ENCODE measurements at regions not wholly inside any gene's neighbourhood (a gene's known extent, or its start where the extent isn't known, plus 50 kb on each side); places are given as distances from the start of the nearest gene placed in this dataset.

- Histone ChIP-seq H3K9me3 (ENCODE audit: control insufficient read depth in 4 of 4, insufficient read depth in 3 of 4, low read length in 3 of 4) (peaks cover 0 to 5% (median 0%) of the 10 kb centered on the region in 4 donors), H3K27ac (ENCODE audit: low read depth in 1 of 2, low read length in 1 of 2) (no peak overlapping the region), H3K4me3 (no peak overlapping the region), H3K36me3 (ENCODE audit: control insufficient read depth in 4 of 4, insufficient read depth in 4 of 4, low read length in 4 of 4) (no peaks in the 10 kb centered on the region), H3K27me3 (ENCODE audit: control insufficient read depth in 3 of 3, insufficient read depth in 3 of 3, low read length in 2 of 3) (no peaks in the 10 kb centered on the region), H3K9ac (ENCODE audit: insufficient read depth in 1 of 2, low read length in 2 of 2) (no peak overlapping the region), H3K4me1 (ENCODE audit: control insufficient read depth in 5 of 5, insufficient read depth in 5 of 5, low read length in 5 of 5) (no peaks in the 10 kb centered on the region)
- ATAC-seq (ENCODE audit: insufficient read depth, low FRiP score) = no peak
- no peak for DNase-seq
- TF ChIP-seq CTCF (IDR thresholded peaks at IDR 0.05; ENCODE audit: control extremely low read depth, extremely low read depth) = no peak
These were observed 908.5 kb upstream of the MANEA start for GRCh38 chr6:94668876-94669275.

GRCh38 chr6:94658929-94659328, 918.4 kb upstream of the MANEA start:
- no peaks in the 10 kb centered on the region for H3K27me3 ChIP-seq (ENCODE audit: control insufficient read depth in 3 of 3, insufficient read depth in 3 of 3, low read length in 2 of 3)
- DNase-seq = no peak
- no peak for TF ChIP-seq CTCF (IDR thresholded peaks at IDR 0.05; ENCODE audit: control extremely low read depth, extremely low read depth)
- 71 to 74% methylated on average over 4 of the region's 4 CpGs for WGBS, 2 donors
- H3K9ac ChIP-seq (ENCODE audit: insufficient read depth in 1 of 2, low read length in 2 of 2) = no peak overlapping the region
- no peaks in the 10 kb centered on the region for H3K36me3 ChIP-seq (ENCODE audit: control insufficient read depth in 4 of 4, insufficient read depth in 4 of 4, low read length in 4 of 4)
- H3K9me3 ChIP-seq (ENCODE audit: control insufficient read depth in 4 of 4, insufficient read depth in 3 of 4, low read length in 3 of 4) = peaks cover 0 to 3% (median 3%) of the 10 kb centered on the region in 4 donors
- H3K4me3 ChIP-seq = no peak overlapping the region
- no peak overlapping the region for H3K27ac ChIP-seq (ENCODE audit: low read depth in 1 of 2, low read length in 1 of 2)
- ATAC-seq (ENCODE audit: insufficient read depth, low FRiP score) = no peak
- H3K4me1 ChIP-seq (ENCODE audit: control insufficient read depth in 5 of 5, insufficient read depth in 5 of 5, low read length in 5 of 5) = no peaks in the 10 kb centered on the region

- no peaks in the 10 kb centered on the region for H3K27me3 ChIP-seq (ENCODE audit: control insufficient read depth in 3 of 3, insufficient read depth in 3 of 3, low read length in 2 of 3)
- H3K9me3 ChIP-seq (ENCODE audit: control insufficient read depth in 4 of 4, insufficient read depth in 3 of 4, low read length in 3 of 4) = no peaks in the 10 kb centered on the region
- DNase-seq (no peak), ATAC-seq (ENCODE audit: insufficient read depth, low FRiP score) (no peak)
- H3K4me1 ChIP-seq (ENCODE audit: control insufficient read depth in 5 of 5, insufficient read depth in 5 of 5, low read length in 5 of 5) = no peaks in the 10 kb centered on the region
- no peaks in the 10 kb centered on the region for H3K36me3 ChIP-seq (ENCODE audit: control insufficient read depth in 4 of 4, insufficient read depth in 4 of 4, low read length in 4 of 4)
- 83 to 88% methylated on average over 3 of the region's 3 CpGs for WGBS, 2 donors
- H3K27ac ChIP-seq (ENCODE audit: low read depth in 1 of 2, low read length in 1 of 2) = no peak overlapping the region
- no peak for TF ChIP-seq CTCF (IDR thresholded peaks at IDR 0.05; ENCODE audit: control extremely low read depth, extremely low read depth)
- no peak overlapping the region for H3K4me3 ChIP-seq
- no peak overlapping the region for H3K9ac ChIP-seq (ENCODE audit: insufficient read depth in 1 of 2, low read length in 2 of 2)
These were observed 926.1 kb upstream of the MANEA start for GRCh38 chr6:94651239-94651638.

- H3K36me3 ChIP-seq (ENCODE audit: control insufficient read depth in 4 of 4, insufficient read depth in 4 of 4, low read length in 4 of 4) = no peaks in the 10 kb centered on the region
- H3K4me3 ChIP-seq = no peak overlapping the region
- DNase-seq (no peak), ATAC-seq (ENCODE audit: insufficient read depth, low FRiP score) (no peak)
- no peak overlapping the region for H3K9ac ChIP-seq (ENCODE audit: insufficient read depth in 1 of 2, low read length in 2 of 2)
- H3K27me3 ChIP-seq (ENCODE audit: control insufficient read depth in 3 of 3, insufficient read depth in 3 of 3, low read length in 2 of 3) = no peaks in the 10 kb centered on the region
- no peak for TF ChIP-seq CTCF (IDR thresholded peaks at IDR 0.05; ENCODE audit: control extremely low read depth, extremely low read depth)
- H3K27ac ChIP-seq (ENCODE audit: low read depth in 1 of 2, low read length in 1 of 2) = no peak overlapping the region
- no peaks in the 10 kb centered on the region for H3K4me1 ChIP-seq (ENCODE audit: control insufficient read depth in 5 of 5, insufficient read depth in 5 of 5, low read length in 5 of 5)
- H3K9me3 ChIP-seq (ENCODE audit: control insufficient read depth in 4 of 4, insufficient read depth in 3 of 4, low read length in 3 of 4) = no peaks in the 10 kb centered on the region
These were observed 932.1 kb upstream of the MANEA start for GRCh38 chr6:94645191-94645590.
